GM19438 (cell line): ENCODE measurements at regions not wholly inside any gene's neighbourhood (a gene's known extent, or its start where the extent isn't known, plus 50 kb on each side); places are given as distances from the start of the nearest gene placed in this dataset.

Source experiments
- ATAC-seq: cut with Tn5 transposase; IDR thresholded peaks from one replicate; pipeline ENCODE4 v1.9.1; 2021; ENCODE audit warnings: low read depth; ENCODE audit not compliant: unreplicated experiment

DNA sequence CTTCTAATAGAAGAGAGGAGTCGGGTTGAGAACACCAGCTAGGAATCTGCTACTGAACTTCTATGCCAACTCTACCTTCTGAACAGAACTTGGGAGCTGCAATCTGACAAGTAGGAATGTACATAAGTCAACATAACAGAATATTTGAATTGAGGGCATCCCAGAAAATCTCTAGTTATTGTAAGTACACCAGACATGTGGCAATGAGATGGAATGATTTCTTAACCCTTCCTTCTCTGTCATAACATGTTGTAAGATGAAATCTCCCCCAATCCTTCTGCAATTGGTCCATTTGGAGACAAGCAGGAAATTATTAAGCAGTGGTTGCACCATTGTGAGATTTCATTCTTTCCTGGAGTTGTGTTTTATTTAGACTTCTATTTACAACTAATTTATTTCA lies 68.7 kb upstream of the TMPO start:
- no peak for ATAC-seq

GRCh38 chr12:98449584-98449983 lies 65.8 kb upstream of the TMPO start:
- no peak for ATAC-seq

DNA sequence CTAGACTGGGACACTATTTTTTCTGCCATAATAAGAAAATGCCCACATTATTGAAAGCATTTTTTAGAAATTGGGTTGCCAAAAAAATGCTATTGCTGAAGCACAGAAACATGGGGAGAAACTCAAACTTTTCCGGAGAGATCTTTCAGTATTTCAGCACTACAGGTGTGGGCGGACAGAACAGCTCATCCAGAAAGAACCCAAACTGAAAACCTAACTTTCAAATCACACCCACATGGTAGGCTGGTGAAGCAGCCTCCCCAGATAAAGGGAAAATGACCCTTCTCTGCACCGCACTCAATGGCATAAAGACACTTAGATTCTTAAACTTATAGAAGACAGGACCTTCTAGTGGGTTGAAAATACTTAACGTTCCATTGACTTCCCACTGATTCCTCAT lies 62.3 kb upstream of the TMPO start:
- ATAC-seq, result no peak

- no peak for ATAC-seq
Measured at GRCh38 chr12:98453492-98453891, 61.9 kb upstream of the TMPO start.

GRCh38 chr12:98456041-98456440 lies 59.3 kb upstream of the TMPO start:
- ATAC-seq, result no peak

- ATAC-seq, result no peak
Measured at GRCh38 chr12:98456576-98457573, 58.5 kb upstream of the TMPO start.

- no peak for ATAC-seq
Measured at GRCh38 chr12:98464190-98464589, 51.2 kb upstream of the TMPO start.

DNA sequence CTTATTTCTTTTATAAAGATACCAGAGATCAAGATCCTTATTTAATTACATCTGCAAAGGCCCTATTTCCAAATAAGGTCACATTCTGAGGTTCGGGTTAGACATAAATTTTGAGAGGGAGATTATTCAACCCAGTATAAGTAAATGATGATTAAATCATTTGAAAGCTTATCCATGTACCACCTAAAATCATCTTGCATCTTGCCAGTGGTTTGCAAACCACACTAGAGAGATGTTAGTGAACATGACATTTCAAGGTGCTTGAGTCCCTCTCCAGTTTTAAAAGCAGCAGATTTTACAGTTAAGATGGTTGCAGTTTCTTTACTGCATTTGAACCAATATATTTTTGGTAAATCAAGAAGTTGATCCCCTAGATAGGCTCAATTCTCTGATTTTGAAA lies 49.9 kb upstream of the TMPO start:
- no peak for ATAC-seq
